CD14-positive monocyte (primary cell): ENCODE measurements at regions not wholly inside any gene's neighbourhood (a gene's known extent, or its start where the extent isn't known, plus 50 kb on each side); places are given as distances from the start of the nearest gene placed in this dataset.

Experiments used
- DNase-seq, 3 donors: peaks; one replicate each; pipeline ENCODE4 v3.0.0-alpha.2; 2011 to 2022
- H2AFZ ChIP-seq: 2 replicates; pipeline ENCODE4 v1.6.0; 2012; ENCODE audit warnings: mild to moderate bottlenecking, low read depth, low read length, inconsistent platforms; ENCODE audit not compliant: insufficient read depth, poor library complexity, severe bottlenecking
- H3K27ac ChIP-seq, 2 donors: 1 replicate in 1 of 2; 2 replicates in 1 of 2; pipeline ENCODE4 v1.5.1; 2012 to 2013; ENCODE audit warnings: low read length in 2 of 2, control low read depth in 1 of 2, inconsistent platforms in 1 of 2, low read depth in 1 of 2, mild to moderate bottlenecking in 1 of 2
- H3K27me3 ChIP-seq, 2 donors: one replicate each; pipeline versions ENCODE4 v1.6.0 to v1.6.1; 2011 to 2013; ENCODE audit warnings: low read length in 2 of 2; ENCODE audit not compliant: control insufficient read depth in 2 of 2, insufficient read depth in 2 of 2
- H3K36me3 ChIP-seq, 2 donors: replicated peaks in 1 of 2; 1 replicate in 1 of 2; 2 replicates in 1 of 2; pipeline versions ENCODE4 v1.5.1 to v1.6.1; 2012 to 2013; ENCODE audit warnings: low read length in 2 of 2, control low read depth in 1 of 2, inconsistent platforms in 1 of 2, mild to moderate bottlenecking in 1 of 2; ENCODE audit not compliant: insufficient read depth in 2 of 2, control insufficient read depth in 1 of 2
- H3K4me1 ChIP-seq, 2 donors: 1 replicate in 1 of 2; 2 replicates in 1 of 2; pipeline versions ENCODE4 v1.5.1 to v1.6.1; 2012 to 2013; ENCODE audit warnings: low read length in 2 of 2, control low read depth in 1 of 2, inconsistent platforms in 1 of 2, mild to moderate bottlenecking in 1 of 2, moderate library complexity in 1 of 2; ENCODE audit not compliant: insufficient read depth in 2 of 2, control insufficient read depth in 1 of 2
- H3K4me2 ChIP-seq: replicated peaks from 2 replicates; pipeline ENCODE3; 2012; ENCODE audit warnings: low read length, moderate library complexity, mild to moderate bottlenecking; ENCODE audit not compliant: poor library complexity, severe bottlenecking; ENCODE audit errors: extremely low read depth
- H3K4me3 ChIP-seq, 3 experiments: fragments of 200-600 bp in 1 of 3; sonication (generic) in 1 of 3; replicated peaks in 1 of 3; 1 replicate in 2 of 3; 2 replicates in 1 of 3; pipeline ENCODE4 v1.5.1; 2011 to 2013; ENCODE audit warnings: low read length in 3 of 3, mild to moderate bottlenecking in 3 of 3, control low read depth in 2 of 3, low read depth in 2 of 3, inconsistent platforms in 1 of 3, moderate library complexity in 1 of 3
- H3K79me2 ChIP-seq: 2 replicates; pipeline ENCODE4 v1.6.0; 2012; ENCODE audit warnings: mild to moderate bottlenecking, control low read depth, inconsistent platforms, low read length, moderate library complexity; ENCODE audit not compliant: insufficient read depth
- H3K9ac ChIP-seq: 2 replicates; pipeline ENCODE4 v1.6.0; 2017; ENCODE audit warnings: low read length, mild to moderate bottlenecking; ENCODE audit not compliant: insufficient read depth, poor library complexity, severe bottlenecking
- H3K9me3 ChIP-seq, 2 donors: replicated peaks in 1 of 2; 1 replicate in 1 of 2; 2 replicates in 1 of 2; pipeline versions ENCODE4 v1.5.1 to v1.6.1; 2012 to 2013; ENCODE audit warnings: low read length in 2 of 2, control low read depth in 1 of 2; ENCODE audit not compliant: control insufficient read depth in 1 of 2, insufficient read depth in 1 of 2
- H4K20me1 ChIP-seq: 2 replicates; pipeline ENCODE4 v1.6.0; 2012; ENCODE audit warnings: mild to moderate bottlenecking, low read length, control low read depth, moderate library complexity; ENCODE audit not compliant: insufficient read depth
- H3K27ac Mint-ChIP-seq, 7 donors: one replicate each; pipeline ENCODE4 v1.8.0; 2020; ENCODE audit warnings: mild to moderate bottlenecking in 7 of 7, mixed read lengths in 7 of 7, moderate library complexity in 6 of 7, inconsistent platforms in 2 of 7
- H3K27me3 Mint-ChIP-seq, 3 donors: one replicate each; pipeline ENCODE4 v1.8.0; 2021 to 2022; ENCODE audit warnings: low read depth in 3 of 3, mild to moderate bottlenecking in 3 of 3, mixed read lengths in 3 of 3, moderate library complexity in 3 of 3, inconsistent platforms in 1 of 3
- H3K36me3 Mint-ChIP-seq, 2 donors: one replicate each; pipeline ENCODE4 v1.8.0; 2020; ENCODE audit warnings: mixed read lengths in 2 of 2, inconsistent platforms in 1 of 2, mild to moderate bottlenecking in 1 of 2
- H3K4me1 Mint-ChIP-seq: one replicate; pipeline ENCODE4 v1.8.0; 2020; ENCODE audit warnings: mild to moderate bottlenecking, mixed read lengths
- H3K4me3 Mint-ChIP-seq, 2 donors: one replicate each; pipeline ENCODE4 v1.8.0; 2020; ENCODE audit warnings: mild to moderate bottlenecking in 2 of 2, mixed read lengths in 2 of 2, moderate library complexity in 1 of 2
- H3K9me3 Mint-ChIP-seq, 7 donors: one replicate each; pipeline ENCODE4 v1.8.0; 2020 to 2022; ENCODE audit warnings: mixed read lengths in 7 of 7, mild to moderate bottlenecking in 6 of 7, moderate library complexity in 6 of 7, inconsistent platforms in 2 of 7
- WGBS: methylation state at CpG from one replicate; pipeline ENCODE4 v1.1.5; 2013; ENCODE audit warnings: missing lambda C conversion rate; ENCODE audit not compliant: insufficient coverage; 5-methylcytosine and 5-hydroxymethylcytosine counted together
- intact Hi-C, 2 donors: fragments of 100-400 bp; cut with micrococcal nuclease; formaldehyde crosslinking; loops; one replicate each; pipeline versions ENCODE4 v1.15.0 to v1.15.1; 2023
- TF ChIP-seq, protein P1 (sequence below): fragments of 200-600 bp; IDR thresholded peaks from one replicate; pipeline ENCODE4 v1.8.0; 2022; ENCODE audit warnings: antibody characterized with exemption, mild to moderate bottlenecking

DNA sequence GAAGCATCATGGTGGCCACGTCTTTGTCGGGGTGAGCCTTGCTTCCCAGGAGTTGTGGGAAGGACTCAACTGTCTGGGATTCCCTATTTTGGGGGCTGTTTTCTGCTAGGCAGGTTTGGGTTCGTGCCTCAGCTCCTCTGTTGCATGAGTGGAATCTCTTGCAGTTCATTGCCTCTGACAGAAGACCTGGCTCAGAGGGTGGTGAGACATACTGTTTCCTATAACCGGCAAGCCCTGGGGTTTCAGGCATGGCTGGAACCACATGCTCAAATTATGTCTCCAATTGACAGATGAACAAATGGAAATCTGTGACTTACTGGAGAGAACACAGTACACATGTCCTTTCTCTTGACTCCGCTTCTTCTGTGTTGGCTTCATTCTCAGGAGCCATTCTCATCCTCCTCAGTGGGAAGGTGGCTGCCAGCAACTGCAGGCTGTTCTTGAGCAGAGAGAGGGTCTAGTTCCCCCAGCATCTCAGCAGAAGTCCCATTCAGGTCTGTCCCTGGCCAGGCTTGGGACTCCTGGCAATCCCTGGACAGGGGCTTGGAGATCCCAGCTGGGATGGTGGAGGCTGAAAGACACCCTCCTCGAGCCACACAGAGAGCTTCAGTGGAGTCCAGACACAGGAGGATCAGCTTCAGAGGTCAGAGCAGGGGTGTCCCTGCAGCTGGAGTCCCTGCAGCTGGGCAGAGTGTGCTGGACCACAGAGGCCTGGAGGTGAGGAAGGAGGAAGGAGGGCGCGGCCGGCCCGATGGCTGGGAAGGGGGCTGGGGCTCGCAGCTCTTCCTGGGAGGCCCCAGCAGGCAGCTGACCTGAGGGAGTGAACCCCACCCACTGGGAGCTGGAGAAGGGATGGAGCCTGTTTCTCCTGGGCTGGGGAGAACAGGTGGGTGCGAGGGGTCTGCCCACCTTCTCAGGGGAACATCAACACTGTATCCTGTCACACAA, 97.6 kb downstream of the LSM3 start:
- Histone ChIP-seq H3K79me2 (no peaks in the 10 kb centered on the region), H3K4me2 (no peak overlapping the region), H2AFZ (no peak overlapping the region), H3K36me3 (no peaks in the 10 kb centered on the region), H3K4me3 (no peak overlapping the region), H4K20me1 (no peaks in the 10 kb centered on the region), H3K27me3 (no peaks in the 10 kb centered on the region), H3K9me3 (no peaks in the 10 kb centered on the region), H3K4me1 (no peaks in the 10 kb centered on the region), H3K27ac (no peak overlapping the region), H3K9ac (no peak overlapping the region)
- no peak overlapping the region for H3K27ac Mint-ChIP-seq
- DNase-seq, result no peak
- no peaks in the 10 kb centered on the region for H3K36me3 Mint-ChIP-seq
- peaks cover 4% of the 10 kb centered on the region for H3K4me1 Mint-ChIP-seq
- no peak overlapping the region for H3K4me3 Mint-ChIP-seq
- H3K27me3 Mint-ChIP-seq, result peaks cover 2 to 10% (median 6%) of the 10 kb centered on the region in 3 donors
- H3K9me3 Mint-ChIP-seq, result peaks cover 0 to 2% (median 0%) of the 10 kb centered on the region in 7 donors
- WGBS, result 92% methylated on average over 4 of the region's 12 CpGs
- TF ChIP-seq, protein P1, sequence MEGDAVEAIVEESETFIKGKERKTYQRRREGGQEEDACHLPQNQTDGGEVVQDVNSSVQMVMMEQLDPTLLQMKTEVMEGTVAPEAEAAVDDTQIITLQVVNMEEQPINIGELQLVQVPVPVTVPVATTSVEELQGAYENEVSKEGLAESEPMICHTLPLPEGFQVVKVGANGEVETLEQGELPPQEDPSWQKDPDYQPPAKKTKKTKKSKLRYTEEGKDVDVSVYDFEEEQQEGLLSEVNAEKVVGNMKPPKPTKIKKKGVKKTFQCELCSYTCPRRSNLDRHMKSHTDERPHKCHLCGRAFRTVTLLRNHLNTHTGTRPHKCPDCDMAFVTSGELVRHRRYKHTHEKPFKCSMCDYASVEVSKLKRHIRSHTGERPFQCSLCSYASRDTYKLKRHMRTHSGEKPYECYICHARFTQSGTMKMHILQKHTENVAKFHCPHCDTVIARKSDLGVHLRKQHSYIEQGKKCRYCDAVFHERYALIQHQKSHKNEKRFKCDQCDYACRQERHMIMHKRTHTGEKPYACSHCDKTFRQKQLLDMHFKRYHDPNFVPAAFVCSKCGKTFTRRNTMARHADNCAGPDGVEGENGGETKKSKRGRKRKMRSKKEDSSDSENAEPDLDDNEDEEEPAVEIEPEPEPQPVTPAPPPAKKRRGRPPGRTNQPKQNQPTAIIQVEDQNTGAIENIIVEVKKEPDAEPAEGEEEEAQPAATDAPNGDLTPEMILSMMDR, result no peak
- intact Hi-C loops, result no loop called here

DNA sequence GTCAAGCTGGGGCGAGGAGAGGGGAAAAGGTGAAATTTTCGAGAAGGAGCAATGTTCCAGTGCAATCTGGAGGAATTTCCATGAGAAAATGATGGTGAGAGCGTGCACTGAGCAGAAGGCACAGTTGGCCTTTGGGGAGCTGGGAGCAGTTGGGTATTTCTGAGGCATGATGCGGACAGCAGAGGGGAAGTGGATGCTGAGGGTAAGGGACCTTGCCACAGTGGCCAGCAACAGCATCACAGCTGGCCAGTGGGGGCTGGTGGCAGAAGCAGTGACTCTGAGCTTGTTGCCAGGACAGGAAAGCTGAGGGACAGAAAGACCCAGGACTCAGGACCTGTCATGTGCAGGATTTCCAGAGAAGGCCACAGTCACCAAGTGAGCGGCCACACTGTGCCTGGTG, 98.9 kb downstream of the LSM3 start:
- peaks cover 4% of the 10 kb centered on the region for H3K4me1 Mint-ChIP-seq
- Histone ChIP-seq H3K79me2 (no peaks in the 10 kb centered on the region), H3K4me3 (no peak overlapping the region), H3K4me2 (no peak overlapping the region), H3K36me3 (no peaks in the 10 kb centered on the region), H3K27me3 (no peaks in the 10 kb centered on the region), H3K9ac (no peak overlapping the region), H4K20me1 (no peaks in the 10 kb centered on the region), H3K27ac (no peak overlapping the region), H3K9me3 (no peaks in the 10 kb centered on the region), H3K4me1 (no peaks in the 10 kb centered on the region), H2AFZ (no peak overlapping the region)
- WGBS, result 80% methylated on average over 5 of the region's 5 CpGs
- no peak overlapping the region for H3K4me3 Mint-ChIP-seq
- no peak for DNase-seq
- peak overlapping the region in 1 of 7 donors; percentile 37 for H3K27ac Mint-ChIP-seq
- no peaks in the 10 kb centered on the region for H3K36me3 Mint-ChIP-seq
- peaks cover 0 to 2% (median 0%) of the 10 kb centered on the region in 7 donors for H3K9me3 Mint-ChIP-seq
- intact Hi-C loops, result no loop called here
- peaks cover 2 to 8% (median 6%) of the 10 kb centered on the region in 3 donors for H3K27me3 Mint-ChIP-seq
- TF ChIP-seq, protein P1, result no peak
